Stimulated activated CD4-positive, alpha-beta T cell treated with anti-CD3 and anti-CD28 coated beads, Interleukin-15, amount 100 ng/mL, for 48 hours (primary cell): ENCODE measurements at regions not wholly inside any gene's neighbourhood (a gene's known extent, or its start where the extent isn't known, plus 50 kb on each side); places are given as distances from the start of the nearest gene placed in this dataset.
"Not testable (repeated sequence)": the region's sequence is repeated elsewhere in the genome, so short reads cannot be mapped to it uniquely, and the experiment has no call there.

Source experiments
- DNase-seq, 2 donors: peaks; one replicate each; pipeline ENCODE4 v3.0.0-alpha.2; 2020; ENCODE audit warnings: low read depth in 2 of 2

GRCh38 chr2:19654310-19655090 lies 247.3 kb downstream of the TTC32 start:
- DNase-seq, result no peak

DNA sequence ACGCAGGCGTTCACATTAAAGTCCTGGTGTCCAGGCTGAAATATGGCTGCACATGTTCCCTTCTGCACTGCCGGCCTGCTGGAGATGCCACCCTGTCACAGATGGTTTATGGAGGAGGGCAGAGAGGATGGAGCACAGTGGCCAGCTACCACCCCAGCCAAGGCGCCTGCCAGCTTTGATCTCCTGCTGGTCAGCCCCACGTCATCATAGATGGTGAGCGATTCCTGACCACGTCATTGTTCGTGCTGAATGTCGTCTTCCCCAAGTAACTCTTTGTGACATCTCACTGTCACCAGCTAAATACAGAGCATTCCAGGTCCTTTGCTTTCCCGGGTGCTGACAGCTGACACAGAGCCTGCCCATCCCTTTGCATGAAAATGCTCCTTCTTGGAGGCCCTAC lies 248.3 kb downstream of the TTC32 start:
- DNase-seq, result no peak

DNA sequence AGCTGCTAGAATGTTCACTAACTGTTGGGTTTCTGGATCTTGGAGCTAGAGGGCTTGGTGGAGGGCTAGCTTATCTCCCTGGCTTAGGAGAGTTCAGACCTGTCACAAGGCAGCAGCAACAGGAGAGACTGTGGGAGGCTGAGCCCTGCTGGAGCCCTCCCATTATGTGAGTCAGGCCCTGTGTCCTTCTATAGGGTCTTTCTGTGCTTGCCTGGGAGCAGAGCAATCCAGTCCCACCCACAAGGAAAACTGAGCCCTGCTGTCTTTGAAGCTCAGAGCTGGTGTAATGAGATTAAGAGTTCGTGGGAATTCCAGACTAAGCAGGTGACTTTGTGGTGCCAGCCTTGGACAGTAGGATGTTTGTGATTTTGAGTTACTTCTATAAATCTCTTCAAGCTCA lies 249.0 kb downstream of the TTC32 start:
- no peak for DNase-seq

GRCh38 chr2:19651466-19651865 lies 250.3 kb downstream of the TTC32 start:
- no peak for DNase-seq

- DNase-seq, result no peak
Observed at GRCh38 chr2:19649785-19650380, 251.9 kb downstream of the TTC32 start.

DNA sequence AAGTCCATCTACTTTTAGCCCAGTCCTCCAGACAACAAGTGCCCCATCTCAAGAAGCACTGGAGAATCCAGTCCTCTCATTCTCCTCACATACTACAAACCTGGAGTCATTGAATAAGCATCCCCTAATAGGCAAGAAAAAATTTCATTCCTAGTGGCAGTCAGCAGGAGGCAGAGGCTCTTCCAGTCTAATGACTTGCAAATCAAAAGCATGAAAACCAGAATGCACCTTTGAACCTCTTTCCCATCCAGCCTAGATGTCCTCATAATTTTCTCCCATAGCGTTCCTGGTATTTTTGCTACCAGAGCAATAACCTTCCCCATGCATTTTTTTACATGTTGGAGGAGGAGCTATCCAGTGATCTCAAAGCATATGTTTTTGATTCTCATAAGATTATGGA lies 252.6 kb downstream of the TTC32 start:
- DNase-seq, result no peak

DNA sequence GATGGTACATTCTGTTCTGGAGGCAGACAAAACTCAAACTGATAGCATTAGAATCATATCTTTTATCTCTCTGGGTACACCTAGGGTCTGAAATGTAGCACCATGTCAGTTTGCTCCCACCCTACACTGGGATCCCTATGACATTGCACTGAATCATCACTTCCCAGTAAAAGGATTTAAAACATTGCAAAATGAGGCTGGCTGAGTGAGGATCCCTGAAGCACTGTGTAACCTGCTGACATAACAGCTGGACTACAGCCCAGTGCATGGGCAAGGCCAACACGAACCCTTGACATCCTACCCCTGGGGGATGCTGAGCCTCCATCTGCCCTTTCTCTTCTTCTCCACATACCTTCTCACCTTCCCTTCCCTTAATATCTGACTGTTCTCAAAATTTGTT lies 253.2 kb downstream of the TTC32 start:
- no peak for DNase-seq

- no peak for DNase-seq
Observed at GRCh38 chr2:19646987-19647386, 254.8 kb downstream of the TTC32 start.

- DNase-seq, result no peak
Observed at GRCh38 chr2:19644763-19645162, 257.0 kb downstream of the TTC32 start.

DNA sequence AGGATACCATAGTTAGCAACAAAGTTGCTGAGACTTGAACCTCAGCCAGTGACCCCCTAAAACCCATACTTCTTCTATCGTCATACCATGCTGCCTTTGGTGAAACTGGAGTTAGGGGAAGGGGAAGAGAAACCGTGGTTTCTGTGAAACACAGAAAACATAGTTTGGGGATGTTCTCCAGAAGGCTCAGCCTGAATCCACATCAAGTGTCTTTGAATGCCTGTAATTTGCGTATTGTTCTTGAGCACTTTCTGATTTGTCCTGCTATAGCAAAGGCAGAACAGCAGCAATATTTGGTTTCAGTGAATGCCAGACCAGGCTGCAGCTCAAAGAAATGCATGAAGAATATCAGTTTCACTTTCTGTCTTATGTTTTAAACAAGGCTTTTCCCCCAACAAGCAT lies 258.7 kb downstream of the TTC32 start:
- no peak for DNase-seq

DNA sequence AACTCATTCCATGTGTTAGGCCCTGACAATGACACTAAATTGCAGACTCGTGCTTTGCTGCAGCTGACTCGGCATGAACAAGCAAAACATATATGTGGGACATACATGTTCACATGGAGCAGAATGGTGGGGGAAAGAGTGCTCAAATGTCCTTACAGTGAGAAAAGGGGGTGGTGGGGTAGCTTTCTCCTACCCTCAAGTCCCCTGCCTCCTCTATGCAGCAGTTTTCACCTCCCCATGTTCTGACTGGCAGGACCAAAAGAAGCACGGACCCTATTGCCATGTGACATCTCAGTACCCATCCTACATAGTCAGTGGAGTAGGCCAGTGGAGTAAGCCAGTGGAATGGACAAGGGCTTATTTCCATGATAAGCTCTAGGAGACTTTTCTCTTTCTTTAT lies 259.3 kb downstream of the TTC32 start:
- DNase-seq, result no peak

- no peak for DNase-seq
Observed at GRCh38 chr2:19635951-19636510, 265.8 kb downstream of the TTC32 start.

DNA sequence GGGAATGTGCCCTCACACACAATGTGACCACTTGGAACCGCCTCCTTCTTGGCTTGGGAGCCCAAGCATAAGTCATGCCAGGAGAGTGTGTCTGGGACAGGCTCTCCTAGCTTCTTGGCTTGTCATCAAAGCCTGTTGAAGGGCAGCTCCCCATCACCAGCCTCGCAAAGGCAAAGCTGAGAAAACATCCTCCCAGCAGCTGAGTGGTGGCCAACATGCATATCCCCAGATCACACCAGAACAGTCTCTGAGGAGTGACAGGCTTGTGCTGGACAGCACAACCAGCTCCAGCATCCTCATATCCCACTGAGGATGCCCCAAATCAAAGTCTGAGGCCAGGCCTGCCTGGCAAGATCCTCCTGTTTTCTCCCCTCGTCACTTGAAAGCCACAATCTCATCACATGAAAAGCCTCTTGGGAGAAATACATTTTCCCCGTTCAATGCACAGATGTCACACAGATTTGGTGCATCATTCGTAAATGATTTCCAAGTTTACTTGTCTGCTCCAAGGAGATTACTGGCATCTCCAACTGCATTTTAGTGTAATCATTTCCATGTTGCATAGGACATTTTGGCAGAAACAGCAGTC lies 269.3 kb downstream of the TTC32 start:
- DNase-seq, result no peak

DNA sequence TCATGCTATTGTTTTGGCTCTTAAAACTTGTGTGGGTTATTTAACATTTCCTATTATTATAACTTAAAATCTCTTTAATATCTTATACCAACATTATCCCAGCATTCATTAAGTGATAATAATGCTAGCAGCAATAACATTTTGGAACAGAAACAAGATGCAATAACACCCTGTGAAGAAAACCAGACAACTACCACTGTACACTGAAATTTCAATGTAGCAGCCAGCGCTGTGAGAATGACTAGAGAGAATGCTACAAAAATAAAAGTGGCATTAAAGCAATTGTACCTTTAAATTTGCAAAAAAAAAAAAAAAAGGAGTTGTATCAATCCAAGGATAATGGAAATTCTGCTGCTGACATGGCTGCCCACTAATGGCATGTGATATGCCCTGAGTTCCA lies 269.9 kb downstream of the TTC32 start:
- no peak for DNase-seq

DNA sequence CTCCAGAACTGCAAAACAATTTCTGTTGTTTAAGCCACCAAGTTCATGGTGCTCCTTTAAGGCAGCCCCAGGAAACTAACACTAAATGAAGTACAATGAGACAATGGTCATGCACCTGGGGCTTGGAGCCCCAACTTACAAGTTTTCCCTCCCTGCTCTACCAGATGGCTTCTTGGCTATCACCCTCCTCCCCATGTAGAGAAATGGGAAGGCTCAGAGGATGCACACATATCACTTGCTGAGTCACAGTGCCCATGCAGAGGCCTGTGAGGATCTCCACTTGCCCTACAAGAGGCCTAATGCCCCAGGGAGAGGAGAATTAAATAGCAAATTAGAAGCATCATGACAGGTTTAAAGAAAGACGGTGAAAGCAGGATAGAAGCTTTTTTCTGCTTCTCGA lies 270.9 kb downstream of the TTC32 start:
- DNase-seq, result no peak

DNA sequence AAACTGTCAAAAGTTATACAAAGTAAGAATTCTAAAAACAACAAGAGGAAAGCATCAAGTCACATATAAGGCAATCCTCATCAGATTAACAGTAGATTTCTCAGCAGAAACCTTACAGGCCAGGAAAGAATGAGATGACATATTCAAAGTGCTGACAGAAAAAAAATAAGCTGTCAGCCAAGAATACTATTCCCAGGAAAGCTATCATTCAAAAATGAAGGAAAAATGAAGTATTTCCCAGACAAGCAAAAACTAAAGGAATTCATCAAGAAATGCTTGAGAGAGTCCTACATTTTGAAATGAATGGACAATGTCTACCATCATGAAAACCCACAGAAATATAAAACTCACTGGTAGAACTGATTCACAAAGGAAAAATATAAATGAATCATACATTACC lies 268.9 kb upstream of the OSR1 start:
- DNase-seq, result no peak

DNA sequence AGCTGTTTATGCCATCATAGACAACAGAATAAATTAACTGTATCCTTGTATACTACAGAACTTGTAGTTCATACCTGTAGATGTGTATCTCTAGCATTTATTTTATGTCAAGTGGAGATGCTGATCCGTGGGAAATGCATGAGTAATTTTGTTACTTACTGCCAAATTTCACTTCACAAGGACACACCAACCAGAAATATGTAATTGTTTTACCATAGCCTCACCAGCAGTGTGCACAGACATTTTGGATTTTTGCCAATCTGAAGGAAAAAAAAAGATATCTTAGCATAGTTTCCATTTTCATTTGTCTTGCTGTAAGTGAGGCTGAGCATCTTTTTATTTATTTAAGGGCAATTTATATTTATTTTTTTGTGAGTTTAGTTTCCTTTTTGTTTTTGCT lies 265.1 kb upstream of the OSR1 start:
- DNase-seq, result no peak

DNA sequence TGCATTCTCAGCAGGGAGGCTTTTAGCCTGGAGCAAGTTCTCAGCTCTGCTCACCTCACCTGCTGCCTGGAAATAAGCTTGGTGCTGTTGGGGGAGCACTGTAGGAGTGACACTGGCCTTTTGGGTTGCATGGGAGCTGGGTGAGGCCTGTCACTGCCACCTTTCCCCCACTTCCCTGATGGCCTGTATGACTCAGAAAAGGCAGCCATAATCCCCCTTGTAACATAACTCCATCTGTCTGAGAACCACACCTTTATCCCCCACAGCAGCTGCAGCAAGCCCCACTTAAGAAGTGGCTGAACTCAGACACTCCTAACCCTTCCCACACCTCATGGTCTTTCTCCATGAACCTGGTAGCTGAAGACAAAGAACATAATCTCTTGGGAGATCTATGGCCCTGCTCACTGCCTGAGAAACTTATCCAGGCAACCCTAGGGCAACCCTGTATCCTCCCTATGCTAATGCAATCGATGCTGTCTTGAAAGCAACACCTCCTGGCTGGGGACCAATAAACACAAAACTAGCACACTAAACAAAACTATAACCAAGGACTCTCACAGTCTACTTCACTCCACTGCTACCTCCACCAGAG lies 258.9 kb upstream of the OSR1 start:
- no peak for DNase-seq

- not testable (repeated sequence) for DNase-seq
Observed at GRCh38 chr2:19615402-19615801, 257.0 kb upstream of the OSR1 start.

DNA sequence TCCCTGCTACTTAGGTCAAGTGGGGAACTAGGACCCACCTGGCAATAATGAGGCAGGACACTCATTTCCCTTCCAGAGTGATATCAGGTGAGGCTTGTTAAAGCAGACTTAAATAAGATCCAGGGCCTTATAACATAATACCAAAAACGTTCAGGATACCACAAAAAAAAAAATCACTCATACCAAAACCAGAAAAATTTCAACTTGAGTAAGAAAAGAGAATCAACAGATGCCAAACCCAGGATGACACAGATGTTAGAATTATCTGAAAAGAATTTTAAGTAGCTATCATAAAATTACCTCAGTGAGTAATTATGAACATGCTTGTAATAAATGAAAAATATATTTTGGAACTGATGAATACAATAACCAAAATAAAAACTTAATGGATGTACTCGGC lies 255.6 kb upstream of the OSR1 start:
- DNase-seq, result no peak

GRCh38 chr2:19611491-19612332 lies 253.3 kb upstream of the OSR1 start:
- no peak for DNase-seq

GRCh38 chr2:19609266-19609665 lies 250.8 kb upstream of the OSR1 start:
- DNase-seq, result no peak
